ENCODE measurements at regions not wholly inside any gene's neighbourhood (a gene's known extent, or its start where the extent isn't known, plus 50 kb on each side); places are given as distances from the start of the nearest gene placed in this dataset.

- H3K4me1 ChIP-seq (ENCODE audit: control insufficient read depth, insufficient read depth, low read length): peaks cover 29% of the 10 kb centered on the region
- H3K27ac ChIP-seq (ENCODE audit: extremely low read depth, low read depth, low read length): no peak overlapping the region
- TF ChIP-seq ZIC2 (tag by site-specific recombination; IDR thresholded peaks at IDR 0.05) (no peak), ZNF660 (tag by site-specific recombination; IDR thresholded peaks at IDR 0.05) (peak; percentile 73; the same call in 1 of the 2 replicates)
- POLR2A ChIA-PET: no interaction called here
- H3K4me3 ChIP-seq (ENCODE audit: low read depth, low read length): no peak overlapping the region
- CTCF ChIA-PET: interaction anchor here (1.0 kb wide), 1 partner anchor 114 kb away, joined by 4 read pairs; no protein-coding TSS in a partner anchor
- H3K36me3 ChIP-seq (ENCODE audit: control insufficient read depth in 2 of 2, insufficient read depth in 1 of 2, low read length in 2 of 2): no peaks in the 10 kb centered on the region
- no peaks in the 10 kb centered on the region for H3K9me3 ChIP-seq (ENCODE audit: control insufficient read depth, insufficient read depth, low read depth, low read length)
These were observed 120.7 kb upstream of the CCDC28A start for GRCh38 chr6:138652824-138653223.

GRCh38 chr6:138653435-138653834, 120.1 kb upstream of the CCDC28A start:
- peaks cover 29% of the 10 kb centered on the region for H3K4me1 ChIP-seq (ENCODE audit: control insufficient read depth, insufficient read depth, low read length)
- no peaks in the 10 kb centered on the region for H3K9me3 ChIP-seq (ENCODE audit: control insufficient read depth, insufficient read depth, low read depth, low read length)
- ChIA-PET POLR2A (no interaction called here), CTCF (interaction anchor here (0.5 to 1.0 kb wide), 3 partner anchors 113 to 1899 kb away, joined by 3 to 5 read pairs (median 4); no protein-coding TSS in a partner anchor)
- H3K36me3 ChIP-seq (ENCODE audit: control insufficient read depth in 2 of 2, insufficient read depth in 1 of 2, low read length in 2 of 2): no peaks in the 10 kb centered on the region
- H3K4me3 ChIP-seq (ENCODE audit: low read depth, low read length): no peak overlapping the region
- no peak overlapping the region for H3K27ac ChIP-seq (ENCODE audit: extremely low read depth, low read depth, low read length)
- TF ChIP-seq SP2 (tag by site-specific recombination; IDR thresholded peaks at IDR 0.05): no peak
- TF ChIP-seq HOXD13 (CRISPR knock-in tag; IDR thresholded peaks at IDR 0.05; ENCODE audit: borderline replicate concordance): no peak
- no peak for TF ChIP-seq PRDM2 (tag by site-specific recombination; IDR thresholded peaks at IDR 0.05; ENCODE audit: borderline replicate concordance)
- TF ChIP-seq ZNF146 (tag by site-specific recombination; IDR thresholded peaks at IDR 0.05): no peak
- TF ChIP-seq IKZF3 (tag by site-specific recombination; IDR thresholded peaks at IDR 0.05): no peak
- TF ChIP-seq, protein P1, sequence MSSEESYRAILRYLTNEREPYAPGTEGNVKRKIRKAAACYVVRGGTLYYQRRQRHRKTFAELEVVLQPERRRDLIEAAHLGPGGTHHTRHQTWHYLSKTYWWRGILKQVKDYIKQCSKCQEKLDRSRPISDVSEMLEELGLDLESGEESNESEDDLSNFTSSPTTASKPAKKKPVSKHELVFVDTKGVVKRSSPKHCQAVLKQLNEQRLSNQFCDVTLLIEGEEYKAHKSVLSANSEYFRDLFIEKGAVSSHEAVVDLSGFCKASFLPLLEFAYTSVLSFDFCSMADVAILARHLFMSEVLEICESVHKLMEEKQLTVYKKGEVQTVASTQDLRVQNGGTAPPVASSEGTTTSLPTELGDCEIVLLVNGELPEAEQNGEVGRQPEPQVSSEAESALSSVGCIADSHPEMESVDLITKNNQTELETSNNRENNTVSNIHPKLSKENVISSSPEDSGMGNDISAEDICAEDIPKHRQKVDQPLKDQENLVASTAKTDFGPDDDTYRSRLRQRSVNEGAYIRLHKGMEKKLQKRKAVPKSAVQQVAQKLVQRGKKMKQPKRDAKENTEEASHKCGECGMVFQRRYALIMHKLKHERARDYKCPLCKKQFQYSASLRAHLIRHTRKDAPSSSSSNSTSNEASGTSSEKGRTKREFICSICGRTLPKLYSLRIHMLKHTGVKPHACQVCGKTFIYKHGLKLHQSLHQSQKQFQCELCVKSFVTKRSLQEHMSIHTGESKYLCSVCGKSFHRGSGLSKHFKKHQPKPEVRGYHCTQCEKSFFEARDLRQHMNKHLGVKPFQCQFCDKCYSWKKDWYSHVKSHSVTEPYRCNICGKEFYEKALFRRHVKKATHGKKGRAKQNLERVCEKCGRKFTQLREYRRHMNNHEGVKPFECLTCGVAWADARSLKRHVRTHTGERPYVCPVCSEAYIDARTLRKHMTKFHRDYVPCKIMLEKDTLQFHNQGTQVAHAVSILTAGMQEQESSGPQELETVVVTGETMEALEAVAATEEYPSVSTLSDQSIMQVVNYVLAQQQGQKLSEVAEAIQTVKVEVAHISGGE (tag by site-specific recombination; conservative IDR thresholded peaks at IDR 0.05; ENCODE audit: low read depth): no peak

DNA sequence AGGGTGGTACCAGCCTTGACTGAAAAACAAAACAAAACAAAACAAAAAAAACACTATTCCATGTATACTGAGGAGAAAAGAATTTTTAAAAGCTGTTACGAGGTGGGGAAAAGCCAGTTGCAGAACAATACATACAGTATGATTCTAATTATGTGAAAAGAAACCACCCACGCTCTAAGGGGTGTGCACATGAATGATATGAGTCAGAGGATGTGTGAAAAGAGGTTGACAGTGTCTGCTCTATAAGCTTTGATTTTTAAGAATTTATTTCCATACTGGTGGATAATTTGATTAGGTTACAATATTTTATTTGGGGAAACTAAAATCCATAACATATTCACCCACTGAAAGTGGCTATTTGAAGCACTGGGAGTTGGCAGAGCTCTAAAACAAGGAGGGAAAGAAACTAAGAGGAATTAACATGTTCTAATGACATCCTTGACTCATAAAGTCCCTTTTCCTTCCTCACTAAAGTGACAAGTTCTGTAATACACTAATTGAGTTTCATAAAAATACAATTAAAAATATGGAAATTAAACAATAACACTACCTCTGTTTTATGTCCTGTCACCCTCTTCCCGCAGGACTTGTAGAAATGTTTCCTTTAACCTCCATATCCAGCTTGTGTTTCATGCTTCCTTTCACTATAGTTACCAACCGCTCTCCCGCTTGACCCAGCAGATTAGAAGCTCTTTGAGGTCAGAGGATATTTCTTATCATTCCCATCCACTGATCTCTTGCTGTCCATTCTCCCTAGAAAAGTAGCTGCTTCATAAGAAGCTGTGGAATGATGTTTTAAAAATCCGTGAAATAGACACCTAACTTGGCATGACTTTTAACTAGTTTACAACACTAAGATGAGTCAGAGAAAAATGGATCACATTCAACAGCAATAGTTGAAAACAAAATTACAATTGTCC, 118.6 kb upstream of the CCDC28A start:
- H3K9me3 ChIP-seq (ENCODE audit: control insufficient read depth, insufficient read depth, low read depth, low read length): no peaks in the 10 kb centered on the region
- H3K36me3 ChIP-seq (ENCODE audit: control insufficient read depth in 2 of 2, insufficient read depth in 1 of 2, low read length in 2 of 2): no peaks in the 10 kb centered on the region
- H3K27ac ChIP-seq (ENCODE audit: extremely low read depth, low read depth, low read length): no peak overlapping the region
- H3K4me3 ChIP-seq (ENCODE audit: low read depth, low read length): no peak overlapping the region
- peaks cover 29% of the 10 kb centered on the region for H3K4me1 ChIP-seq (ENCODE audit: control insufficient read depth, insufficient read depth, low read length)
- ChIA-PET CTCF (interaction anchor here (0.6 kb wide), 2 partner anchors 48 to 502 kb away, joined by 3 to 4 read pairs; no protein-coding TSS in a partner anchor), POLR2A (interaction anchor here (1.1 kb wide), 1 partner anchor 9 kb away, joined by 4 read pairs; no protein-coding TSS in a partner anchor)
- TF ChIP-seq ZNF148 (tag by site-specific recombination; IDR thresholded peaks at IDR 0.05; ENCODE audit: borderline replicate concordance) (no peak), ZNF248 (tag by site-specific recombination; IDR thresholded peaks at IDR 0.05) (no peak), ZNF48 (tag by site-specific recombination; IDR thresholded peaks at IDR 0.05) (no peak), PRDM1 (tag by site-specific recombination; IDR thresholded peaks at IDR 0.05) (0 out of 2 replicates have a peak, but pooled peaks have one; percentile 8), EGR2 (tag by site-specific recombination; IDR thresholded peaks at IDR 0.05; ENCODE audit: low read depth) (0 out of 2 replicates have a peak, but pooled peaks have one; percentile 23), ZNF707 (tag by site-specific recombination; IDR thresholded peaks at IDR 0.05) (no peak), ZNF544 (tag by site-specific recombination; IDR thresholded peaks at IDR 0.05) (no peak), MYNN (tag by site-specific recombination; IDR thresholded peaks at IDR 0.05; ENCODE audit: borderline replicate concordance) (peak; percentile 67; the same call in 1 of the 2 replicates), ZNF654 (tag by site-specific recombination; IDR thresholded peaks at IDR 0.05; ENCODE audit: low read depth) (peak; percentile 2; the same call in 1 of the 2 replicates), GLI2 (tag by site-specific recombination; IDR thresholded peaks at IDR 0.05; ENCODE audit: borderline replicate concordance, low read depth) (no peak)

Data from HEK293 (cell line).